ENCODE measurements at regions not wholly inside any gene's neighbourhood (a gene's known extent, or its start where the extent isn't known, plus 50 kb on each side); places are given as distances from the start of the nearest gene placed in this dataset.
"Not testable (repeated sequence)": the region's sequence is repeated elsewhere in the genome, so short reads cannot be mapped to it uniquely, and the experiment has no call there.

DNA sequence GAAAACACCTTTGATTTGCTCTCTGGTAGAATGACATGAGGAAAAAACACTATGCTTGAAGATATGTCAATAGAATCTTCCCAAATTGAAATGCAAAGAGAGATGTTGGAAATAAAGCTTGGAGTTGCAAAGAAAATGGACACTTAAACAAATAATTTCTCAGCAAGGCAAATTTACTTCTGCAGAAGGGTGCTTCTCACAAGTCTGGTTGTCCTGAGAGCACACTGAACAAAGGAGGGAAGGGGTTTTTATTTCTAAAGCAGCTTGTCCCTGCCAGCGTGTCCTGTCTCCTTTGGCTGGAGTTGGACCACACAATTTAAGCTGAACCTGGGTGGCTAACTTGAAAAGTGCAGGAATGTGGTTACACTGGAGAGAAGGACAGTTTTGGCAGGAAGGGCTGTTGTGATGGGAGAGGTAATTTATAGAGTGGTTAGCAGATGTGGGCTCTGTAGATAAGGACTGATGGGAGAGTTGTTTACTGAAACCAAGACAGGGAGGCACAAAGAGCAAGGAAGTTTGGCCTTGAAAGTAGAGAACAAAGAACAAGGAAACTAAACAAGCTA is 454.6 kb upstream of the EYS start:
- no peak for DNase-seq

- no peak for DNase-seq
These were observed 452.9 kb upstream of the EYS start for GRCh38 chr6:66159937-66160336.

DNA sequence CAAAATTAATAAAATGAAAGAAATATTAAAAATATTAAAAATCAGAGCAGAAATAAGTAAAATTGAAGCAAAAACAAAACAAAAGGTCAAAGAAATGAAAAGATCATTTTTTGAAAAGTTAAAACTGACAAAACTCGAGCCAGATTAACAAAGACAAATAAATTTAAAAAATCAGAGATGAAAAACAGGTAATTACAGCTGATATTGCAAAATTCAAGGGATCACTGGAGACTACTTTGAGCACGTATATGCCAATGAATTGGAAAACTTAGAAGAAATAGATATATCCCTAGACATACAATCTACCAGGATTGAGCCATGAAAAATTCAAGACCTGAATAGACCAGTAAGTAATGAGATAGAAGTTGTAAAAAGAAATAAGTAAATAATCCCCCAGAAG is 446.2 kb upstream of the EYS start:
- no peak for DNase-seq

DNA sequence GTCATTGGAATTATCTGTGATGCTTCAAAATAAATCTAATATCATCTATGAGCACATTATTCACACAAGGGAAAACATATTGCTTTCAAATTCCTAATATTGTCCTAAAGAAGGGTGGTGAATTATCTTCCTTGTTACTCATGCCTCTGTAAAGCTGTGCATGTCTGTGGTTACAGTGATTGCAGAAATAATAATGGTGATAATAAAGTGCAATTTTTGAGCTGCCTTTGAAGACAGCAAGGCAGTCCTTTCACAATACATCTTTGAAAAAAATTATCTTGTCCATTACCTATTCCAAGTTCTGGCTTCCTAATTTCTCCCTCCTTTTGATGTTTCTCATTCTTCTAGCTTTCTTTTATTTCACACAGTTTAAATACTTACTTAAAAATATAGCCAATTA is 442.1 kb upstream of the EYS start:
- DNase-seq: no peak

DNA sequence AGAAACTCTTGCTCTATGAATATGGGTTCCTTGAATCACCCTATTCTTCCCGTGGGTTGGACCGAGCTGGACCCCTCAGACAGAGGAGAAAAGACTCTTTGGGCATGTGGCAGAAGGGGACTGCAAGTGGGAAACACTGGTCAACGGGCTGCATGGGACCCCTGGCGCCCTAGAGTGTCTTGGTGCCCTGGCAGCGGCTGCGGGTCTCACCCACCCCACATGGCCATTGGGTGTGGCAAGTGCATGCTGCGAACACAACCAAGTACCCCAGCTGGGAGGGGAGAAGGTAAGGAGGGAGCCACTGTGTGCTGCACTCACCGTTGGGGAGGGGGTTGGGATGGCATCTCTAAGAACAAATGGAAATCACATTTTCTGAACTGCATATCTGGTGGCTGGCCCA is 438.8 kb upstream of the EYS start:
- DNase-seq: no peak

- DNase-seq: no peak
These were observed 427.0 kb upstream of the EYS start for GRCh38 chr6:66134021-66134420.

GRCh38 chr6:66128656-66129055 is 421.6 kb upstream of the EYS start:
- no peak for DNase-seq

GRCh38 chr6:66128243-66128642 is 421.2 kb upstream of the EYS start:
- DNase-seq: no peak

GRCh38 chr6:66127061-66127460 is 420.0 kb upstream of the EYS start:
- DNase-seq: no peak

DNA sequence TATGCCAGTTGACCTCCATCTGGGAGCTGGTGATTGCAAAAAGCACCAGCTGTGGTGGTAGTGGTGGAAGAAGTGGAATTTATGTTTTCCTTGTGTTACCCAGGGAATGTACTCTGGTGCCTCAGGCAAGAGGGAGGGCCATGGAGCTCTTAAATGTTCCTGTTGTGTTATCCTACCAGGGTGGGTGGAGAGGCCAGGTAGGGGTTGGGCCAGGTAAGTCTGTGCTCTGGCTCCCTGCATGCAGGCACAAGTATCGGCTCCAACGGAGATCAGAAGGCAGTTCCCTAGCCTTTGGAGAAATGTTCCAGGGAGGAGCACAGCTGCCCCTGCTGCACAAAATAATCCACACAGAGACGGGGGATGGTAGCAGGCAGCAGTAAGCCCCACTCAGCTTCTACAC is 419.3 kb upstream of the EYS start:
- DNase-seq: no peak

DNA sequence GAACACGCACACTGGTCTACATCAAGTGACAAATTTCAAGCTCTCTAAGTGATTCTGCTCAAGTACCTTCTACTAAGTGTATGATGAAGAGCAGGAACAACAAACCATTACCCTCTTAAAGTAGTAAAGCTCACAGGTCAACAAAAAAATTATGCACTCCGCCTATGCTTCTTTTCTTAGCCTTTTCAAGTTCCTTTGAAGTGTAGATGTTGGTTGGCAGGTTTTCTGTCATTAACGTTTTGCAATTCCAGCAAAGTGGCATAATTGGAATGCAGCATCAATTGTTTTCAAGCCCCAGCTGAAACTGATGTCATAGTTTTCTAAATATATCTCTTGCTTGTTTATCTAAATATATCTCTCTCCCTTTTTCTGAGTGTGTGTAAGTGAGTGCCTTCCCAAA is 396.9 kb upstream of the EYS start:
- DNase-seq: no peak

DNA sequence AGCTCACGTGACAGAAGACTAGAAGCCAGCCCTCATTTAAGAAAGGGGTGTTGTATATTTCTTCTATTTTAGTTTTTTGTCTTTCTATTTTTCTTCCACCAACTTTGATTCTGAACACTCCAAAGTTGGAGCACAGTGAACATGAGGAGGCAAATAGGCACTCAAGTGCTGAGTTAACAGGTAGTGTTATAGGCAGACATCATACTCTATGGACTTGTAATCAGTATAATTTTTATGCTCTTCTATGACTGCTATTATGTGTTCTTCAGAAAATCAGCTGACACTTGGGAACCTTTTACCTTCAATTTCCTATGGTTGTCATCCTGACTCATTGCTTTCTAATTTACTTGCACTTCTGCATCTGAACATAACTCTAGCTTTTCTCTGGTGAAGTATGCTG is 396.3 kb upstream of the EYS start:
- no peak for DNase-seq

GRCh38 chr6:66096679-66097078 is 389.7 kb upstream of the EYS start:
- no peak for DNase-seq

DNA sequence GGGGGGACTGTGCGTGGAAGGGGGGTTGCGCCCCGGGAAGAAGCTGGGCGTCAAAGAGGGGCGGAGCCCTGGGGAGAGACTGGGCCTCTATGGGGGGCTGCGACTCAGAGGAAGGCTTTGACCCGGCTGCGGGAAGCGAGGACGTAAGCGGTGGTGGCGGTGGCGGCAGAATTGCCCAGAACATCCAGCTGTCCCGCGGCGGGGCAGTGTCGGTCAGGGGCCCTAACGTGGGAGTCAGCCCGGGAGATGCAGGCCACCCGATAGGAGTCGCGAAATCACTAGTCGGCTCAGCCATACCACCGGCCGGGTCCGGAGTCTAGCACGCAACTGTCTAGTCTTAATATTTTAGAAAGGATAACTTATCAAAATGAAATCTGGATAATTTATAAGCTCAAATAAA is 387.6 kb upstream of the EYS start:
- no peak for DNase-seq

DNA sequence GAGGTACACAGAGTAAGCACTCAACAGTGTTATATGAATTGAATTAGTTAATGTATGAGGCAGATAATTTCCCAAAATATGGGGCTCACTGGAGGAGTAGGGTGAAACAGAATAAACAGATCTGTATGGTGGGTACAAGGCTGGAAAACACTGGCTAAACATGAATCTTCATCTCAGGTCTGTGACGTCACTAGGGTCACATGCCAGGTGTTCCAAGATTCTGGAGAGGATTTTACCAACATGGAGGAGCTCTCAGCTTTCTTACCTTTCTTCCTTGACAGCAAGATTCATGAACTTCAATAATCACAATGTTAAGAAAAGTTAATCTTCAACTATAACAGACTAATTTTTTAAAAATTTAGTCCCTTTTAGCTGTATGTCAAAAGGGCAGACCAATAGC is 385.3 kb upstream of the EYS start:
- not testable (repeated sequence) for DNase-seq

DNA sequence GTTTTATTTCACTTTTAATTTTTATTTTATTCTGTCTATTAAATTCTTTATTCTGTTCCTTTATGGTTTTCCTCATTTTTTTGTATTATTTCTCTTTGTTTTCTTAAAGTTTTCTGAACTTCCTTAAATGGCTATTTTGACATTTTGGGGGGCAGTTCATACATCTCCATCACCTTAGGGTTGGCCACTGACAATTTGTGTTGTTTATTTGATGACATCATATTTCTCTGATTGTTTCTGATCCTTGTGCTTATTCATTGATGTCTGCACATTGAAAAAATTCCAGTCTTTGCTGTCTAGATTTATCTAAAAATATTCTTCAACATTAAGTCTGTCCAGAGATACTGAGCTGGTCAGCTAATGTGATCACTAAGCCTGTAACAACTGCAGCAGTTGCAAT is 379.5 kb upstream of the EYS start:
- no peak for DNase-seq

DNA sequence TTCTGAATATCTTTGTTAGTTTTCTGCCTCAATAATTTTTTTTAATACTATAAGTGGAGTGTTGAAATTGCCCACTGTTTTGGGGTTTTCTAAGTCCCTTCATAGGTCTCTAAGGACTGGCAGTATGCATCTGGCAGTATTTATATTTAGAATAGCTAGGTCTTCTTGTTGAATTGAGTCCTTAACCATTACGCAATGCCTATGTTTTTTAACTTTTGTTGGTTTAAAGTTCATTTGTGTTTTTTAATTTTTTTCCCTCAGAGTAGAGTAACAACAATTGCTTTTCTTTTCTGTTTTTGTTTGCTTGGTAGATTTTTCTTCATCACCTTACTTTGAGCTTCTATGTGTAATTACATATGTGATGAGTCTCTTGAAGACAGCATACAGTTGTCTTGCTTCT is 375.9 kb upstream of the EYS start:
- no peak for DNase-seq

- DNase-seq: no peak
These were observed 361.9 kb upstream of the EYS start for GRCh38 chr6:66068907-66069306.

- no peak for DNase-seq
These were observed 361.0 kb upstream of the EYS start for GRCh38 chr6:66068033-66068432.

DNA sequence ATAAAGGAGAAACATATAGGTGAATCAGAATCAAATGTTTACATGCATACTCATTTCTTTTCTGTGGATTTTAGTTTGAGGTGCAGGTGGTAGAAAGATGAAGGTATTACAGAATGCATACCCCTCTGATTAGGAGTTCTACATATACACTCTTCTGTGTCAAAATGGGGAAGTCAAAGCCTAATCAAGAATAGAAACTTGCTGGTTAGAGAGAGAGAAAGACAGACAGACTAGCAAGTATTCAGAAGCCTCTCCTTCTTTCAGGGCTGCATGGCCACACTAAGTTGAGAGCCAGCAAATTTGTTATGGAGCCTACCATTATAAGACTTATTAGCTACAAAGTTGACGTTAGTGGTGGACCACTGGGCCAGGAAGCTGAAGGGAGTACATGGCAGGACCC is 358.3 kb upstream of the EYS start:
- DNase-seq: no peak

GRCh38 chr6:66057034-66057433 is 350.0 kb upstream of the EYS start:
- DNase-seq: no peak

- no peak for DNase-seq
These were observed 347.9 kb upstream of the EYS start for GRCh38 chr6:66054967-66055366.

GRCh38 chr6:66051812-66052211 is 344.8 kb upstream of the EYS start:
- no peak for DNase-seq

GRCh38 chr6:66048684-66049474 is 341.9 kb upstream of the EYS start:
- DNase-seq: no peak

DNA sequence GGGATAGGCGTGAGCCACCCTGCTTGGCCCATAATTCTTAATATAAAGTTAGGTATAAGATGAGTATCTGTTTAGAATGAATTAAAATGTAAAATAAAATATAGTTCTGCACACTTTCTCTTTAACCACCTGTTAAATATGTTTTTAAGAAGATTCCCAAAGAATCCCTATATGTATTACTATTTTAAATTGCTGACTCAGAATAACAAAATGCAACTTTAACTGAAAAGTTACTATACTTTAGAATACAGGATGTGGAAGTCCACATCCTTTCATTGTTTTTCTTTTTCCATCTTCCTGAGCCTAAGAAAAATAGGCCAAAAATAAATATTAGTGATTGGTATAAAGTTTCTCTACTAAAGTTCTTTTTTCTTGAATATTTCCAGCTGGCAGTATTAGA is 325.6 kb upstream of the EYS start:
- no peak for DNase-seq
